ENCODE measurements at regions not wholly inside any gene's neighbourhood (a gene's known extent, or its start where the extent isn't known, plus 50 kb on each side); places are given as distances from the start of the nearest gene placed in this dataset.

GRCh38 chr1:99559166-99559565 lies 86.7 kb upstream of the PALMD start (continued):
- TF ChIP-seq CHD2 (IDR thresholded peaks at IDR 0.05; ENCODE audit: low read length): no peak
- TF ChIP-seq NRF1 (IDR thresholded peaks at IDR 0.05; ENCODE audit: low read depth, low read length): no peak
- TF ChIP-seq SIX5 (IDR thresholded peaks at IDR 0.05; ENCODE audit: low read depth, low read length): no peak
- no peak for TF ChIP-seq RBBP5 (IDR thresholded peaks at IDR 0.05; ENCODE audit: borderline replicate concordance, low read depth, low read length)
- no peak for TF ChIP-seq RNF2 (IDR thresholded peaks at IDR 0.05; ENCODE audit: borderline replicate concordance, low read depth, low read length, missing control alignments, poor library complexity, severe bottlenecking)
- TF ChIP-seq ZNF274 (IDR thresholded peaks at IDR 0.05; ENCODE audit: borderline replicate concordance, extremely low read depth, low read length): no peak
- TF ChIP-seq GABPA (IDR thresholded peaks at IDR 0.05; ENCODE audit: borderline replicate concordance, insufficient read depth, low read length): no peak
- TF ChIP-seq EGR1 (IDR thresholded peaks at IDR 0.05; ENCODE audit: borderline replicate concordance, low read depth, low read length): no peak
